GM19035 (cell line): ENCODE measurements at regions not wholly inside any gene's neighbourhood (a gene's known extent, or its start where the extent isn't known, plus 50 kb on each side); places are given as distances from the start of the nearest gene placed in this dataset.
"Not testable (repeated sequence)": the region's sequence is repeated elsewhere in the genome, so short reads cannot be mapped to it uniquely, and the experiment has no call there.

Experiments
- ATAC-seq: cut with Tn5 transposase; IDR thresholded peaks from one replicate; pipeline ENCODE4 v1.9.1; 2021; ENCODE audit not compliant: unreplicated experiment

GRCh38 chr7:50856806-50857205, 74.1 kb upstream of the GRB10 start:
- no peak for ATAC-seq

- ATAC-seq: no peak
Measured at GRCh38 chr7:50856231-50856630, 73.5 kb upstream of the GRB10 start.

GRCh38 chr7:50855526-50855925, 72.8 kb upstream of the GRB10 start:
- ATAC-seq: no peak

GRCh38 chr7:50854831-50855230, 72.1 kb upstream of the GRB10 start:
- ATAC-seq: no peak

GRCh38 chr7:50854247-50854646, 71.6 kb upstream of the GRB10 start:
- ATAC-seq: no peak

- no peak for ATAC-seq
Measured at GRCh38 chr7:50853311-50853710, 70.6 kb upstream of the GRB10 start.

- no peak for ATAC-seq
Measured at GRCh38 chr7:50852901-50853300, 70.2 kb upstream of the GRB10 start.

- no peak for ATAC-seq
Measured at GRCh38 chr7:50851891-50852290, 69.2 kb upstream of the GRB10 start.

- no peak for ATAC-seq
Measured at GRCh38 chr7:50851451-50851850, 68.8 kb upstream of the GRB10 start.

- no peak for ATAC-seq
Measured at GRCh38 chr7:50849991-50850390, 67.3 kb upstream of the GRB10 start.

- ATAC-seq: no peak
Measured at GRCh38 chr7:50848203-50848602, 65.5 kb upstream of the GRB10 start.

GRCh38 chr7:50844861-50845260, 62.2 kb upstream of the GRB10 start:
- ATAC-seq: not testable (repeated sequence)

- ATAC-seq: no peak
Measured at GRCh38 chr7:50842041-50842440, 59.3 kb upstream of the GRB10 start.

GRCh38 chr7:50838675-50839377, 56.1 kb upstream of the GRB10 start:
- ATAC-seq: no peak

- no peak for ATAC-seq
Measured at GRCh38 chr7:50837965-50838364, 55.3 kb upstream of the GRB10 start.

- ATAC-seq: no peak
Measured at GRCh38 chr7:50836646-50837045, 54.0 kb upstream of the GRB10 start.

- no peak for ATAC-seq
Measured at GRCh38 chr7:50835156-50835555, 52.5 kb upstream of the GRB10 start.

- ATAC-seq: no peak
Measured at GRCh38 chr7:50834679-50835078, 52.0 kb upstream of the GRB10 start.

- no peak for ATAC-seq
Measured at GRCh38 chr7:50834031-50834535, 51.4 kb upstream of the GRB10 start.

- no peak for ATAC-seq
Measured at GRCh38 chr7:50832744-50833143, 50.0 kb upstream of the GRB10 start.
